VCaP (cell line): ENCODE measurements at regions not wholly inside any gene's neighbourhood (a gene's known extent, or its start where the extent isn't known, plus 50 kb on each side); places are given as distances from the start of the nearest gene placed in this dataset.

Source experiments
- H3K27ac ChIP-seq: fragments of 450-650 bp; 2 replicates; pipeline ENCODE4 v1.5.1; 2017
- CTCF ChIP-seq: fragments of 450-650 bp; conservative IDR thresholded peaks from 2 replicates; pipeline ENCODE4 v1.5.1; 2017; ENCODE audit warnings: mild to moderate bottlenecking, moderate library complexity

GRCh38 chr4:26000274-26000950 lies 86.4 kb downstream of the SMIM20 start:
- TF ChIP-seq CTCF = no peak
- H3K27ac ChIP-seq = no peak overlapping the region

GRCh38 chr4:26001413-26001812 lies 87.4 kb downstream of the SMIM20 start:
- TF ChIP-seq CTCF = no peak
- H3K27ac ChIP-seq = no peak overlapping the region

- no peak overlapping the region for H3K27ac ChIP-seq
- no peak for TF ChIP-seq CTCF
Observed at GRCh38 chr4:26001816-26002215, 87.8 kb downstream of the SMIM20 start.

- no peak for TF ChIP-seq CTCF
- H3K27ac ChIP-seq = no peak overlapping the region
Observed at GRCh38 chr4:26003056-26003455, 89.0 kb downstream of the SMIM20 start.

- TF ChIP-seq CTCF = no peak
Observed at GRCh38 chr4:26004290-26004689, 90.3 kb downstream of the SMIM20 start.

GRCh38 chr4:26005764-26006163 lies 91.7 kb downstream of the SMIM20 start:
- no peak for TF ChIP-seq CTCF
- no peak overlapping the region for H3K27ac ChIP-seq

More at GRCh38 chr4:26004290-26004689, 90.3 kb downstream of the SMIM20 start:
- H3K27ac ChIP-seq = no peak overlapping the region

GRCh38 chr4:26008737-26009136 lies 94.7 kb downstream of the SMIM20 start:
- H3K27ac ChIP-seq = no peak overlapping the region
- no peak for TF ChIP-seq CTCF
